ENCODE measurements at regions not wholly inside any gene's neighbourhood (a gene's known extent, or its start where the extent isn't known, plus 50 kb on each side); places are given as distances from the start of the nearest gene placed in this dataset.

- TF ChIP-seq CTCF (IDR thresholded peaks at IDR 0.05), result no peak
- no peak for TF ChIP-seq POLR2A (IDR thresholded peaks at IDR 0.05)
Observed at GRCh38 chr9:34830068-34830467, 120.1 kb upstream of the CCL21 start.

Data from testis (tissue), 2 donors.